Ovary (tissue), 3 donors: ENCODE measurements at regions not wholly inside any gene's neighbourhood (a gene's known extent, or its start where the extent isn't known, plus 50 kb on each side); places are given as distances from the start of the nearest gene placed in this dataset.

Experiments
- CTCF ChIP-seq, 3 donors: fragments of 450-650 bp in 2 of 3; fragments of 200-600 bp in 1 of 3; IDR thresholded peaks; one replicate each; pipeline versions ENCODE4 v1.5.1 to v1.8.0; 2016 to 2022; ENCODE audit warnings: antibody characterized with exemption in 3 of 3, mild to moderate bottlenecking in 1 of 3
- EP300 ChIP-seq: sonication (generic); formaldehyde crosslinking; IDR thresholded peaks from one replicate; pipeline ENCODE4 v1.6.1; 2017; ENCODE audit warnings: antibody characterized with exemption
- POLR2A ChIP-seq: fragments of 450-650 bp; IDR thresholded peaks from one replicate; pipeline ENCODE4 v1.6.1; 2017; ENCODE audit warnings: antibody characterized with exemption, mild to moderate bottlenecking, moderate library complexity
- donor health status: DM: no; HTN: no; CAD: no.

- TF ChIP-seq CTCF (IDR thresholded peaks at IDR 0.05) (no peak), EP300 (no peak), POLR2A (no peak)
These were observed 186.9 kb downstream of the OPA1 start for GRCh38 chr3:193779933-193780332.
